Natural killer cell (primary cell): ENCODE measurements at regions not wholly inside any gene's neighbourhood (a gene's known extent, or its start where the extent isn't known, plus 50 kb on each side); places are given as distances from the start of the nearest gene placed in this dataset.
A peak's percentile ranks its signal among the peaks of the same experiment; 100 is the strongest.

ENCODE experiments used
- ATAC-seq, 3 donors: fragments of 150-1000 bp in 2 of 3; fragments of 200-7000 bp in 1 of 3; cut with Tn5 transposase; 1 replicate in 1 of 3; 2 replicates in 2 of 3; pipeline ENCODE4 v1.10.0; 2021; ENCODE audit warnings: mild to moderate bottlenecking in 2 of 3, moderate library complexity in 2 of 3
- DNase-seq, 2 donors: peaks; one replicate each; pipeline versions ENCODE4 v3.0.0 to v3.0.0-alpha.2; 2013 to 2021; ENCODE audit warnings: mixed read lengths in 1 of 2
- H3K27ac ChIP-seq: one replicate; pipeline ENCODE4 v1.5.1; 2013; ENCODE audit warnings: mild to moderate bottlenecking, low read length
- H3K27me3 ChIP-seq: one replicate; pipeline ENCODE4 v1.6.1; 2013; ENCODE audit warnings: low read length; ENCODE audit not compliant: control insufficient read depth, insufficient read depth
- H3K36me3 ChIP-seq: one replicate; pipeline ENCODE4 v1.6.1; 2013; ENCODE audit warnings: low read length; ENCODE audit not compliant: control insufficient read depth, insufficient read depth
- H3K4me1 ChIP-seq: one replicate; pipeline ENCODE4 v1.6.1; 2013; ENCODE audit warnings: low read length; ENCODE audit not compliant: control insufficient read depth, insufficient read depth
- H3K4me3 ChIP-seq: one replicate; pipeline ENCODE4 v1.5.1; 2013; ENCODE audit warnings: low read length
- H3K9me3 ChIP-seq: one replicate; pipeline ENCODE4 v1.6.1; 2013; ENCODE audit warnings: low read length; ENCODE audit not compliant: control insufficient read depth, insufficient read depth
- H3K27ac Mint-ChIP-seq, 2 donors: one replicate each; pipeline ENCODE4 v1.8.0; 2022; ENCODE audit warnings: mild to moderate bottlenecking in 2 of 2, mixed read lengths in 2 of 2, moderate library complexity in 1 of 2
- H3K27me3 Mint-ChIP-seq, 2 donors: one replicate each; pipeline ENCODE4 v1.8.0; 2022; ENCODE audit warnings: low read depth in 2 of 2, mixed read lengths in 2 of 2
- H3K36me3 Mint-ChIP-seq: one replicate; pipeline ENCODE4 v1.8.0; 2022; ENCODE audit warnings: mixed read lengths
- H3K4me1 Mint-ChIP-seq, 2 donors: one replicate each; pipeline ENCODE4 v1.8.0; 2022; ENCODE audit warnings: mixed read lengths in 2 of 2
- H3K4me3 Mint-ChIP-seq: one replicate; pipeline ENCODE4 v1.8.0; 2022; ENCODE audit warnings: mild to moderate bottlenecking, moderate library complexity, mixed read lengths
- H3K9me3 Mint-ChIP-seq, 2 donors: one replicate each; pipeline ENCODE4 v1.8.0; 2022; ENCODE audit warnings: mixed read lengths in 2 of 2
- whole genome bisulfite sequencing: methylation state at CpG from one replicate; pipeline ENCODE4 v1.1.7; 2013; ENCODE audit warnings: missing lambda C conversion rate; ENCODE audit not compliant: insufficient coverage; 5-methylcytosine and 5-hydroxymethylcytosine counted together
- intact Hi-C: fragments of 100-400 bp; cut with micrococcal nuclease; formaldehyde crosslinking; loops from one replicate; pipeline ENCODE4 v1.14.2; 2022
- TF ChIP-seq, protein P1 (sequence below): fragments of 200-600 bp; IDR thresholded peaks from one replicate; pipeline ENCODE4 v1.8.0; 2022; ENCODE audit warnings: antibody characterized with exemption

DNA sequence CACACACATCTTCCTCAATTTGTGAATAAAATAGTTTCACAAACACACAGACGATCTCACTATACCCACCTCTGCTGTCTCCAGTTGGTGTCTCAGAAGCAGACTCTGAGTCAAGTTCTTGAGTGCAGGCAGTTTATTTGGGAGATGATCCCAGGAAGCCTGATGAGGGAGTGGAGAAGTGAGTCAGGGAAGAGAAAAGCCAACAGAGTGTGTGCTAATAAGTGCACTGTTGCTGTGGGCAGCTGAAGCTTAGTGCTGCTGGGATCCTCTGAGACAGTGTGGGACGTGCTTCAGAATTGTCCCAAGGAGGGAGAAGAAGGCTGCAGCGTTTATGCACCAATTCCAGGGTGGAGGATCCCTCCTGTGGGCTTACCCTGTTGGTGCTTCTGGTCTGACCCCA lies 423.2 kb upstream of the C16orf82 start:
- H3K36me3 Mint-ChIP-seq: no peaks in the 10 kb centered on the region
- peaks cover 0 to 2% of the 10 kb centered on the region in 2 donors for H3K9me3 Mint-ChIP-seq
- Histone ChIP-seq H3K36me3 (no peaks in the 10 kb centered on the region), H3K27ac (no peak overlapping the region), H3K9me3 (peaks cover 2% of the 10 kb centered on the region), H3K27me3 (peaks cover 2% of the 10 kb centered on the region), H3K4me3 (no peak overlapping the region), H3K4me1 (peaks cover 8% of the 10 kb centered on the region)
- TF ChIP-seq, protein P1, sequence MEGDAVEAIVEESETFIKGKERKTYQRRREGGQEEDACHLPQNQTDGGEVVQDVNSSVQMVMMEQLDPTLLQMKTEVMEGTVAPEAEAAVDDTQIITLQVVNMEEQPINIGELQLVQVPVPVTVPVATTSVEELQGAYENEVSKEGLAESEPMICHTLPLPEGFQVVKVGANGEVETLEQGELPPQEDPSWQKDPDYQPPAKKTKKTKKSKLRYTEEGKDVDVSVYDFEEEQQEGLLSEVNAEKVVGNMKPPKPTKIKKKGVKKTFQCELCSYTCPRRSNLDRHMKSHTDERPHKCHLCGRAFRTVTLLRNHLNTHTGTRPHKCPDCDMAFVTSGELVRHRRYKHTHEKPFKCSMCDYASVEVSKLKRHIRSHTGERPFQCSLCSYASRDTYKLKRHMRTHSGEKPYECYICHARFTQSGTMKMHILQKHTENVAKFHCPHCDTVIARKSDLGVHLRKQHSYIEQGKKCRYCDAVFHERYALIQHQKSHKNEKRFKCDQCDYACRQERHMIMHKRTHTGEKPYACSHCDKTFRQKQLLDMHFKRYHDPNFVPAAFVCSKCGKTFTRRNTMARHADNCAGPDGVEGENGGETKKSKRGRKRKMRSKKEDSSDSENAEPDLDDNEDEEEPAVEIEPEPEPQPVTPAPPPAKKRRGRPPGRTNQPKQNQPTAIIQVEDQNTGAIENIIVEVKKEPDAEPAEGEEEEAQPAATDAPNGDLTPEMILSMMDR: no peak
- 56% methylated on average over 3 of the region's 3 CpGs for WGBS
- peaks cover 20 to 24% of the 10 kb centered on the region in 2 donors for H3K27me3 Mint-ChIP-seq
- no peak for ATAC-seq
- intact Hi-C loops: loop anchor here (10.0 kb wide), 1 partner anchor 809 kb away; no protein-coding TSS in a partner anchor
- H3K27ac Mint-ChIP-seq: no peak overlapping the region
- H3K4me3 Mint-ChIP-seq: no peak overlapping the region
- peaks cover 6 to 10% of the 10 kb centered on the region in 2 donors for H3K4me1 Mint-ChIP-seq
- DNase-seq: no peak

DNA sequence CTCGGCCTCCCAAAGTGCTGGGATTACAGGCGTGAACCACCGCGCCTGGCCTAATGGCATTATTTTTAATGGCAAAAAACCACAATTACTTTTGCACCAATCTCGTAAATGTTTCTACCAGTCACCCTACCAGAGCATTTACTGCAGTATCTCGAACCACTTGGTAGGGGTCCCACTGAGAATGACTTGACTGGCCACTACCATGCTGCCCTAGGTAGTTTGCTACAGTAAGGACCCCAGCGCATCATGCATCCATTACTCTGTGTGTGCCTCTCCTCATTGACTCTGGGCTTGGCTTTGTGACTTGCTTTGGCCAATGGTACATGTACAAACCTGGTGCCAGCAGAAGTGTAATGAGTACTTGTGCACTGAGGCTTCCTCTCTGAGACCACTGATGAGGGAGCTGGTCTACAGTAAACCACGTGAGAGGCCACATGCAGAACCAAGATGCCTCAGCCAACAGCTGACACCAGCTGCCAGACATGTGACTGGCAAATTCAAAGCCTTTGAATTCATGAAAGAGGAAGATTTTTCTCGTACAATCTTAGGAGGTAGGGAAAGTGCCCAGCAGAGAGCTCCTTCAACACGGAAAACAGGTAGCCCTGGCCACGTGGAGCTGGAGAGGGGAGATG lies 421.7 kb upstream of the C16orf82 start:
- 77% methylated on average over 11 of the region's 11 CpGs for WGBS
- intact Hi-C loops: loop anchor here (5.0 to 10.0 kb wide), 2 partner anchors 48 to 810 kb away; no protein-coding TSS in a partner anchor
- Mint-ChIP-seq H3K27ac (peak overlapping the region in 1 of 2 donors; percentile 73), H3K27me3 (peaks cover 17 to 22% of the 10 kb centered on the region in 2 donors), H3K4me3 (peak overlapping the region; percentile 53), H3K4me1 (peaks cover 6 to 10% of the 10 kb centered on the region in 2 donors), H3K9me3 (no peaks in the 10 kb centered on the region), H3K36me3 (no peaks in the 10 kb centered on the region)
- no peak overlapping the region for H3K4me3 ChIP-seq
- H3K27ac ChIP-seq: no peak overlapping the region
- H3K4me1 ChIP-seq: peaks cover 8% of the 10 kb centered on the region
- H3K27me3 ChIP-seq: peaks cover 2% of the 10 kb centered on the region
- ATAC-seq: peak; percentile 67 to 89 (median 81)
- TF ChIP-seq, protein P1: no peak
- peak; percentile 18 to 37 for DNase-seq
- peaks cover 2% of the 10 kb centered on the region for H3K9me3 ChIP-seq
- H3K36me3 ChIP-seq: no peaks in the 10 kb centered on the region

DNA sequence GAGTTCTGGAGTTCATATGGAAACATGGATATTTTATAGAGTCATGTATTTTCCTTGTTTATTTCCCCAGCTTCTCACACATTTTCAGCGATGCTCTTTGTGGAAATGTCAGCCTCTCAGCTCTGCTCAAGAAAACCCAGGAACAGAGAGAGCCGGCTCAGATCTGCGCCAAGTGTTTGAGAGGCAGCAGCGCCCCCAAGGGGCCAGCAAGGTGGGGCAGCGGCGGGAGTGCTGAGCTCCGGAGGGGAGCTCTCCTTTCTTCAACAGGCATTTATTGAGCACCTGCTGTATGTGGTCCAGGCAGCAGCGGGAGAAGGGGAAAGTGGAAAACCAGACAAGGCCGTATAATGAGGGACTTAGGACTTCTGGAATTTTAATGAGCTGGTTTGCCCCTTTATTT lies 421.1 kb upstream of the C16orf82 start:
- Mint-ChIP-seq H3K4me3 (no peak overlapping the region), H3K4me1 (peaks cover 6 to 10% of the 10 kb centered on the region in 2 donors), H3K9me3 (no peaks in the 10 kb centered on the region), H3K27ac (peak overlapping the region in 1 of 2 donors; percentile 73), H3K27me3 (peaks cover 12 to 18% of the 10 kb centered on the region in 2 donors), H3K36me3 (no peaks in the 10 kb centered on the region)
- 35% methylated on average over 9 of the region's 9 CpGs for WGBS
- Histone ChIP-seq H3K27ac (no peak overlapping the region), H3K4me3 (no peak overlapping the region), H3K27me3 (peaks cover 2% of the 10 kb centered on the region), H3K9me3 (peaks cover 2% of the 10 kb centered on the region), H3K36me3 (no peaks in the 10 kb centered on the region), H3K4me1 (peaks cover 8% of the 10 kb centered on the region)
- intact Hi-C loops: loop anchor here (5.0 to 10.0 kb wide), 2 partner anchors 48 to 811 kb away; no protein-coding TSS in a partner anchor
- TF ChIP-seq, protein P1: peak; percentile 58
- ATAC-seq: peak; percentile 58 to 84 (median 71)
- peak; percentile 37 to 49 for DNase-seq
